HG03432 (cell line): ENCODE measurements at regions not wholly inside any gene's neighbourhood (a gene's known extent, or its start where the extent isn't known, plus 50 kb on each side); places are given as distances from the start of the nearest gene placed in this dataset.

ENCODE experiments used
- ATAC-seq: cut with Tn5 transposase; IDR thresholded peaks from one replicate; pipeline ENCODE4 v1.9.1; 2021; ENCODE audit warnings: mild to moderate bottlenecking, moderate library complexity; ENCODE audit not compliant: unreplicated experiment

DNA sequence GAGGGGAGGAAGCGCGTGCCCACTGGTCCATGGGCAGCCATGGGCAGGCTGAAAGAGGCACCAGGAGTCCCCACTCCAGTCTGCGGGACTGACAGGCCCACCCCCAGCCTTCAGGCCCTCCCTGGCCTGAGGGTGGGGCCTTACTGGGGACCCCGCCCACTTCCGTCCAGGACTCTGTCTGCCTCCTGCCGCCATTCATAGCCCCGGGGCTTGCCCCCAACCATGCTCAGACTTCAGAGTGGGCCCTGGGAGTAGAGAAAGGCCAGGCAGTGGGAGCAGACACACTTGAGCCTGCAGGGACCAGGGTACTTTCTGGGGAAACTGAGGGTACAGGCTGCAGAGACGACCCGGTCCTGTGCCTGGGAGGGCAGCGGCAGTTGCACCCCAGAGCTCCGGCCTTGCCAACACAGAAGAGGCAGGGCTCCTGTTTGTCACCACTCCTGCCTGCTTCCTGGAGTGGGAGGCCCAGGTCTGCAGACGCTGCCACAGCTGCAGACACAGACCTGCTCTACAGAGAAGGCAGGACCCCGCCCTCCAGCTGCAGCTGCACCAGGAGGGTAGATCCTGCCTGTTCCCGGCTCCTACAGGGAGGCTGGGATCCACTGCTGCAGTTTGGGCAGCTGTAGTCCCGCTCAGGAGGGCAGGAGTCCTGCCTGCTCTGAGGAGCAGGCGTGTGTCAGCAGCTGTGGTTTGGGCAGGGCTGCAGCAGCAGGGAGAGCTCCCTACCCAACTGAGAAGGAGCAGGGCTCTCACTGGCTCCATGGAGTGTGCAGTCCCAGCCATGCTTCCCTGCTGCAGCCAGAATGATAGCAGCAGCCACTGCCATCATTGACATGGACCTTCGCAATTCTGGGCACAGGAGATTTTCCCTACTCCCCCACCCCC, 387.9 kb upstream of the ANO3 start:
- no peak for ATAC-seq

DNA sequence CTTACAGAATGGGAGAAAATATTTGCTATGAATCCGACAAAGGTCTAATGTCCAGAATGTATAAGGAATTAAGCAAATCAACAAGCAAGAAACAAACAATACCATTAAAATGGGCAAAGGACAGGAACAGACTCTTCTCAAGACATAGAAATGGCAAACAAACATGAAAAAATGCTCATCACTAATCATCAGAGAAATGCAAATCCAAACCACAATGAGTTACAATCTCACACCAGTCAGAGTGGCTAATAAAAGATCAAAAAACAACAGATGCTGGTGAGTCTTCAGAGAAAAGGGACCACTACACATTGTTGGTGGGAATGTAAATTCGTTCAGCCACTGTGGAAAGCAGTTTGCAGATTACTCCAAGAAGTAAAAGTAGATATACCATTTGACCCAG, 382.0 kb upstream of the ANO3 start:
- ATAC-seq, result no peak

DNA sequence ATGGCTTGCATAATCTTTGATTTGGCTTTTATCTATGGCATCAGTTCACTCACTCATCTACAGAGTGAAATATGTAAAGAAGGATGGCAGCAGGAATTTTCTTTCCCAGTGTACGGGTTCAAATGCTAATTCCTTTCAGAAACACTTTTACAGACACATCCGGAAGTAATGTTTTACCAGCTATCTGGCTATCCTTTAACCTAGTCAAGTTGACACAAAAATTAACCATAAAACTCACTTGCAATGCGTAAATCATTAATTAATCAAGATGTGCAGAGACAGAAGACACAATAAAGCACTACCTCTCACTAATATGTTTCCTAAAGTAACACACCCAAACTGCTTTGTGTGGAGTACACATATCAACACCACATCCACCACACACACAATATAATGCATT, 378.9 kb upstream of the ANO3 start:
- no peak for ATAC-seq

DNA sequence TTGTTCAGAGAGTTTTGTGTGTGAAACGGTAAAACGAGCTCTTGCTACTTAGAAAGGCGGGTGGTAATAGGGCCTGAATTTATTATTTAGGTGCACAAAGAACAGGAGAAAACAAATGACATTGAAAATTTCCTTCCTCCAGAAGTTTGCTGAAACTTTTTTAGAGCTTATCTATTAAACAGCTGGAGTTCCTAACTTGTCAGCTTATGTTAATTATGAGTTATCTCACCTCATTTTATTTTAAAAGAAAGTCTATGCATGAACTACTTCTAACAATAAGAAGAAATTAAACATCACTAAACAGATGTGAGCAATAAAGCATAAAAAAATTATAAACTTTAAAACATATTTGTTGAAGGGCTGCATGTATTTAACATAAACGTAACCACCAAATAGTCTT, 373.9 kb upstream of the ANO3 start:
- ATAC-seq, result no peak

DNA sequence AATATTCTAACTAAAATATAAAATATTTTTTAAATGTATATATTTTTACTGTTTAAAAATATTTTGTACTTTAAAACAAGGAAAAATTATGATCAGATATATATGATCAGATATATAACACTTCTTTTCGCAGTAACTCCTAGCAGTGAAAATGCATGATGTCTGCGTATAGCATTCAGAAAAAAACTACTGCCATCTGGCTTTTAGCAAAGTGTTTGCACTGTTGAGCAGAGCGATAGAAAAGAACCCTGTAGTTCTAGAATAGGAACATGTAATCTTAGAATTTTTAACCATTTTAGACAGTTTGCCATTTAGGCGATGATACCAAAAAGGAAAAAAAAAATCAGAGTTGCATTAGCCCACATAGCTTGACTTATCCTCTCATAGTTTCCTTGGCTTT, 370.4 kb upstream of the ANO3 start:
- ATAC-seq, result no peak

DNA sequence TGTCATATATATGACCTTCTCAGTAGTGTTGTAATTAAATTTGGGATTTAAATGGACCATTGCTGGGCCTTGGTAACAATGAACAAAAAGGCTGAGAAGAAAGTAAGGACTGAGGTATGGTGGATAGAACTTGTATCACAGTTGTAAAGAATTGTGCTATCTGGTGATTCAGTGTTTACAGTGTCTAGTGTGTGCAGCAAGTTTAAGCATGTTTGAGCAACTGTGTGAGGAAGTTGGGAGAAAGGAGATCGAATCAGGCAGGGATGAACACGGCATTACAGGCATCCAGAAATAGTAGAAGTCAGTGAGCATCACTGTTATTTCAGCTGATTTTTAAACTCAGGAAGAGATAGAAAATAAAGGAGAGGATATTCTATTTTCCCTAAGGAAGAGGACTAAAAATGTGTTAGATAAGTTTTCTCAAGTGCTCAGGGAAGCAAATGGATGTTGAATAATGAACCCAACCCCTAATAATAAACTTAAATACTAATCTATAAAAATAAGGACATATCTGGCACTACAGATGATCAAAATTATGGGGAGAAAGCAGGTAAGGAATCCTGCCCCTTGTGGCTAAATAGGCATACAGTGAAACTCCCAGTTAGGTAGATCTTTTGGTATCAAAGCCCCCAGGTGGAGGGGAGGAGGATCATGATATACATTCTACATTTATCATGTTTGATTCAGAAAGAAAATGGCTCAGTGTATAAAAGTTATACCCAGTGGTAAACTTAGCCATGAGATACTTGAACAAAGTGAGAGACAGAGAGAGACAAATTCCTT, 361.0 kb upstream of the ANO3 start:
- ATAC-seq, result no peak

DNA sequence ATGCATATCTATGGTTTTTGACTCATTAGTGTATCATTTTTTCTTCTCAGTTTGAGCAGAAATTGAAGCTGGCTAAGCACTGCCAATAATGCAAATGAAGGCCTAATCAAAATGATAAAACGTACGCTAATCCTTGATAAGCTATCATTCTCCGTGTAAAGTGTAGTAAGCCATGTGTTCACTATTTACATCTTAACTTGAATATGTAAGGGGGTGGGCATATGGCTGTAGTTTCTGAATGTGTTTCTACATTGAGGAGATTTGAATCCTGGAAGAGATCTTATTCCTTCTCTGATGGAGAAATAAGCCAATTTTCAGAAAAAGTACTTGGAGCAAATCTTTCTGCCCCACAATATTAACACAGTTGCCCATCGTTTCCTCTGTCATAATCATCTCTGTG, 351.8 kb upstream of the ANO3 start:
- ATAC-seq, result no peak

DNA sequence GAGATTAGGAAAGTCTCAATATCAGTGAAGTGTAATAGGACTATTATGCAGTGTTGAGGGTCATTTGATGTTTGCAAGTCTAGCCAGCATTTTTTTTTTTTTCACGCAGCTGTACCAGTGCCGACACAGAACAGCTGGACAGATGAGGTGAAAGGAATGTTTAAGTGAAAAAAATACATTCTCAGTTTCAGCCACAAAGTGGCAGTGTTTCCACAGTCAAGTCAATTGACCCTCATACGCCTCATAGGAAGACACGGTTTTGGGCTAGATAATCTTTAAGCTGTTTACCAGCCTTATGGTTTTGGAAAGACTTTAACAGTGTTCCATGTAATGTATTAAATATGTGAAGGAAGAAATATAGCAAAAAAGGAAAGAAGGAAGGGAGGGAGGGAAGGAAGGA, 349.9 kb upstream of the ANO3 start:
- peak; percentile 98 for ATAC-seq

DNA sequence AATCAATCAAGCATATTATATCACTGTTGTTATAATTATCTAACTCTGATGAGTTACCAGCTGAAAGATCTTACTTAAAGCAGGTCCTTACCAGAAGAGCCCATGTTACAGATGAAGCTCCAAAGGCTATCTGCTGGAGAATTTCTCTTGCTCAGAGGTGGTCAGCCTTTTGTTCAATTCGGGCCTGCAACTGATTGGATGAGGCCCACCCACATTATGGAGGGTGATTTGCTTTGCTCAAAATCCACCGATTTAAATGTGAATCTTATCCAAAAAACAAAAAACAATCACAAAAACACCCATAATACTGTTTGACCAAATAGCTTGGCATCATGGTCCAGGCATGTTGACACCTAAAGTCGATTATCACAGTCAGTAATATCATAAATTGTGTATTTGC, 348.6 kb upstream of the ANO3 start:
- ATAC-seq, result no peak

DNA sequence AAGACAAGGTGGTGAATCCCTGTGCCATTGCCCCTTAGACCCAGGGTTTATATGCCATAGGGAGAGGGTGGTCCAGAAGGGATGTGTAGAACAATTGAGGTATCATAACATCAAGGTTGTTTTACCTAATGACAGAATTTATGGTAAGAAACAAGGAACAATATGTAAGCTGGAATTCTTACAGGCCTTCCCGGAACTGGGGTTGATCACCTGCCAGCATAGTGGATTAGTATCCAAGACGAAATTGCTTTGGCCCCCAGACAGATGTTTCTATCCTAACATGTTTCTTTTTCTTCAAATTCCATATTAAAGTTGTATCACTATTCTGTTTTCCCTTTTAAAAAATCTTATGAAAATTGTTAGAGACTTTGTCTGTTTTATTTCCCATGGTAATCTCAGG, 343.8 kb upstream of the ANO3 start:
- ATAC-seq, result no peak

DNA sequence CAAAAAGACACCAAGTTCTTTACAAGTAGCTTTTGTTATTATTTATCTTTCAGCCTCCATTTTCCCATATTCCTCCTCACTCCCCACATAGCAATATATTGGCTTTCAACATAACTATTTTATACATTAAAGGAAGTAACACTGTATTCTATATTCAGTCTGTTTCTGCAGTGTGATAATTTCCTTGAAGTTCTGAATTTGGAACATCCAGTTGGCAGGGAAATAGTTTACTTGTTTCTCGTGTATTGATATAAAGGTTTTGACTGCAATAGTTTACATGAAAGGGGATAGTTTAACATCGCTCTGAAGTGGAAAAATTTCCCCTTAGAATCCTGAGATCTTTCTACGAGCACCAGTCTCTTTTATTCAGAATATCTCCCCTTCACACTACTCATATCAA, 341.5 kb upstream of the ANO3 start:
- ATAC-seq, result no peak

DNA sequence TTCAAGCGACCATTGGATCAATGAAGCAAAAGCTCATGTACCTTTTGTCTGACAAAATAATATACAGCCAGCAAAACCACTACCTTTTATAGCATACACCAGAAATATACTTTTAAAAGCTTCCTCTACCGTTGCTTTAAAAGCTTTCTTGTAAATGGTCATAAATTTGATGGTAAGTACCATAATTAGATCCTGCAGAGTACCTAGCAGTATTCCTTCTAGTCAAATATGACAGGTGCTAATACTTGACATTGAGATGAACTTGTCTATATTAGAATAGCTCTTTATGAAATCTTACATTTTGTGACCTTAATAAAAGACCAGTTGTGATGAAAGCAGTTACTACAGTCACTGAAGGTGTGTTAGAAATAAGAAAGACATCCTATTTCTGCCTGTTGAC, 340.5 kb upstream of the ANO3 start:
- no peak for ATAC-seq

DNA sequence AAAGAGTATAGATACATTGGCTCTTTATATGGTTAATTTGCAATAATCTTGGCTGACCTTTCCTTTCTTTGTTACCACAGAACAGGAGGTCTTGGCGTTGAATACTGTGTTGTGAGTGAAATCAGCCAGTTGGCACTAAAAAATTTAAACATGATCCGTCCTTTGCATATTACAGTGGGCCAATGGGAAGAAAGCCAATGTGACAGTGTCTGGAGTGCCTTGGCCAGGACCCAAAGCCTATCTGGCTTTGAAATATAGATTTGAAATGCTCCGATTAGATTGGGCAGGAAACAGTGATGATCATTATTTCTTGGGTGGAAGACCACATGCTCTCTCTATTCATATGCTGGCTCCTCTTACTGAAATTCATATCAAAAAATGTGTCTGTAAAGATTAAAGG, 339.6 kb upstream of the ANO3 start:
- ATAC-seq, result no peak

DNA sequence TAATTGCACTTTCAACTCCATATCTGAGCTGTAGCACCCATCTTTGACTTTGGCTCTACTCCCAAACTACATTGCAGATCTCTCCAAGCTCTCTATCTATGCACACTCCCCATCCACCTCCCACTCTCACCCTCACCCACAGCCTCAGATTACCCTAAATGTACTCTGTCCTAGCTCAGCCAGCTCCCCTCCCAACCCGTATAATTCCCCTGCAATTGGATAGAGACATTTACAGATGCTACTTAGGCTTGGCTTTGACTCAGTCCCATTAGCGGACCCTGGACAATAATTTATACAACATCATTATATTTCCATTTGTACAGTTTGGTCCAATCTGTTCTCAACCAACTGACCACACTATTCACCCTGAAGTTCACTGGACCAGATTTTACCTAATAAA, 338.9 kb upstream of the ANO3 start:
- ATAC-seq, result no peak

DNA sequence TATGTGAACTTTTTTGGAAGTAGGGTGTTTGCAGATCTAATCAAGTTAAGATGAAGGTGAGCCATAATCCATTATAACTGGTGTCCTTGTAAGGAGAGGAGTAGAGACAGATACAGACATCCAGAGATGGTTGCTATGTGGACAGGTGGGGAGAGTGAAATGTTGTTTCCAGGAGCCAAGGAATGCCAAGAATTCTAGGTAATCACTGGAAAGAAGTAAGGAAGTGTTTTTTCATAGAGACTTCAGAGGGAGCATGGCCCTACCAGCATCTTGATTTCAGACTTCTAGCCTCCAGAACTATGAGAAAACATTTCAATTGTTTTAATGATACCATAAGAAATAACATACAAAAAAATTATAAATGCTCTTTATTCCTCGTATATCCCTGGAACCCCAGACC, 320.5 kb upstream of the ANO3 start:
- ATAC-seq, result no peak

DNA sequence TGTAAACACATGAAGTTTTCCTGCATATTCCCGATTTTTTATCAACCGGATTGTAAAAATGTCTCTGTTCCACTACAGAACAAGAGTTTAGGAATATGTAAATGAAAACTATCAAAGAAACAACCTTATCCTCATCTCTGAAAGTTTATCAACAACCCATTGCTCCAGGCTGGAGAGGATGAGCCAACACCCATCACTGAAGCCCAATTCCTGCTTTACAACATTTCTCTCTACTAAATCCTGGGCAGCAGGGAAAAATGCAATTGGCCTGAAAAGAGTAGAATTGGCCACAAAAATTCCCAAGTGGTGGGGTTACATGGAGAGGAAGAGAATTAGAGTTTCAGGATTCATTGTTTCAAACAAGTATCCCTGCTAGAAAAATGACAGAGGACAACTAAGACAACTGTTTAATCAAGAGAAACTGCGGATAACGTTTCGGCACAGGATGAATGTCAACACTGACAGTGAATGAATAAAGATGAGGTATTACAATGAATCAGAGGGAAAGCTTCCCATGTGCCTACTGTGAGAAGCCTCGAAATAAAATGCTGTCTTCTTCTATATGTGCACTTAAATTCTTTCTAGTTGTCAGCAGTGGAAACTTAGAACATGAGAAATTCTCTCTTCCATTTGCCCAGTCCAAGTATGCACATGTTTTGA, 317.3 kb upstream of the ANO3 start:
- ATAC-seq, result no peak

DNA sequence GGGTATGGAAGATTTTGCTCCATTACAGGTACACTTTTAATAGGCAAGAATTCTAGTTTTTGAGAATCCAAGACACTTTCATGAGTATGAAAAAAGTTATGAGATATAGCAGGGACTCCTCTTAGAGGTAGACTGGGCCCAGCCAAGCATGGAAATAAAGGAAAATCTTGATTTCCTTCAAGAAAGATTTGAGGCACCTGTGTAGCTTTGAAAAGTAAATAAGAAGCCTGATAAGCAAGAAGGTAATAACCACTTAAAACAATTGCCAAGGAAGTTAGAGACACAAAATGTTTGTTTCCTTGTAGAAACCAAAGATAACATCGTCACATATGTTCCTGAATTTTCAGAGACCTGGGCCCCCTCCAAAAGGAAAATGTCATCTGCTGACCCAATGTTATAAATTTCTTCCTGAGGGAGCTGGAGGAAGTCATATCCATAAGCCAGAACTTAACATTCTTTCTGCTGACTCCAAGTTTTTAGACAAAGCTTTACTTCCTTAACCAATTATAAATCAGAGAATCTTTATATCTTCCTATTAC, 314.5 kb upstream of the ANO3 start:
- no peak for ATAC-seq

DNA sequence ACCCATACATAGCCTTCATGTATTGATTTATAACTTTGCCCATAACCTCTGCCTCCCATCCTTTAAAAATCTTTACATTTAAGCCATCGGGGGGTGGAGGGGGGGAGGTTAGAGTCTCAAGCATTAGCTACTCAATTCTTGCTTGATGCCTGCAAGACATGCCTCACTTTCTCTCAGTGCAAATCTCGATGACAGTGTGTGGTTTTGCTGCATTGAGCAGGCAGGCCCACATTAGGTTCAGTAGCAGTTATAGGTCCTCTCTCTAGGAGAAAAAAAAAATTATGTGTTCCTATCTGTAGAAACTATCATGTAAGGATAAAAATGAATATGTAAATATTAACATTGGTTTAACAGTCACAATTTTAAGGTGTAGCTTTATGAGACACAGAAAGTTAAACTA, 314.0 kb upstream of the ANO3 start:
- no peak for ATAC-seq

DNA sequence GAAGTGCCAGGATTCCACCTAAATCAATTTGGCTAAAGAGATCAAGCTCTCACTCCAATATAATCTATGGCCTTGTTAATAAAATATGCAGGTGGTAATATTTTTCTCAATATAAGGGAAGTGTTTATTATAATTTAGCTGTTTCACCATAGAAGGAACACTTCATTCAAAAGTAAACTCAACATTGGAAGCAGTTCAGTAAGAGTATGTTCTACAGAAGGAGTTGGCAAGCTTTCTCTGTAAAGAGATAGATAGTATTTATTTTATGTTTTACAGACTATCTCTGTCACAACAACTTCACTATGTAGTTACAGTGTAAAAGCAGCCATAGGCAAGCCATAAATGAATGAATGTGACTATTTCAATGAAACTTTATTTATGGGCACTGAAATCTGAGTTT, 313.6 kb upstream of the ANO3 start:
- no peak for ATAC-seq

DNA sequence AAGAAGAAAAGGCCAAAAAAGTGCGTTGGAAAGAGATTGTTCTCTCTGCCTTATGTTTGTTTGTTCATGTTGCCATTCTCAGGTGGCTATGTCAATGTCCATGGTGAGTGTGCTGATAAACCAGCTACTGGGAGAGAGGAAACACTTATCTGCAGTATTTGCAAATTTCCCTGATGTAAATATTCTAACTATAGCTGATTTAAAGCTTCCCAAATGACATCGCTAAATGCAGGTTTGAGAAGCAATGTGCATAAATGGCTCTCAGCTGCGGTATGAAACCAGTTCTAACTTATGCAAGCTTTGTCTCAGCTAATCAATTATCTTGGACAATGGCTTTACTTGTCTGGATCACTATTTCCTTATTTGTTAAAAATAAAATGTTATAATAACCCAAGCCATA, 312.5 kb upstream of the ANO3 start:
- ATAC-seq, result no peak

DNA sequence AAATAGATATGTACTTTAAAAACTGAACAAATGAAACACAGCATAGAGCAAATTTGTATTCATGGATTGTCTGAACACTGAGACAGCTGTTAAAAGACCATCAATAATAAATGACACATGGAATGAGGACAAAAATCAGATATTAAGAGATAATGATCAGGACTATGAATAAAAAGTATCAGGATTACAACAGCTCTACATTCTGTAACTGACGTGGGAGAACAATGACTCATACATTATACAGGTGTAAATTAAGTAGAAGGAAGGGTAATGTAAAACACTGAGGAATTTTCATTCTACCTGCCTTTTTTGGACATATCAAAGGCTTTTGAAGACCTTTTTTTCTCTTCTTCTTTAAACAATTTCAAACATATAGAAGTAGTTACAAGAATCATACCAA, 310.9 kb upstream of the ANO3 start:
- ATAC-seq, result no peak

DNA sequence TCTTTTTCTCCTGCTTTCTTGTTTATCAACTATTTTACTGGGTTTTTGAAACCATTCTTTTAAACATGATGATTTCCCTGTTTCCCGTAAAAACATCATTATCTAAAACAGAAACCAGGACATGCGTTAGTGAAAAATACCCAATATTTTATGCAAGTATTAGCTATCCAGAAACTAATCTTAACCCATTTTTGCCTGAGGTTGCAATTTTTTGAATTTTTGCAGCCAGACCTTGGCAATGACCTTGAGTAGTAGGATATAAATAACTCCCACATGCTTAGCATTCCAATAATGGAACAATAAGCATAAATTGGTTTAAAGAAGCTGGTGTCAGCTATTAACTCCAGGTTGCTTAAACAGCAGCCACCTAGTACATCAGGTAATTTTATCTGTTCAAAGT, 308.9 kb upstream of the ANO3 start:
- ATAC-seq, result no peak
